ENCODE measurements at regions not wholly inside any gene's neighbourhood (a gene's known extent, or its start where the extent isn't known, plus 50 kb on each side); places are given as distances from the start of the nearest gene placed in this dataset.

GRCh38 chr16:74153773-74154172 lies 142.8 kb upstream of the PSMD7 start:
- TF ChIP-seq POLR2A (IDR thresholded peaks at IDR 0.05) = no peak
- no peak for TF ChIP-seq CTCF (IDR thresholded peaks at IDR 0.05)
- no peak for TF ChIP-seq POLR2AphosphoS5 (IDR thresholded peaks at IDR 0.05)

All from upper lobe of left lung (tissue), 4 donors.